Endodermal cell (in vitro differentiated cells): ENCODE measurements at regions not wholly inside any gene's neighbourhood (a gene's known extent, or its start where the extent isn't known, plus 50 kb on each side); places are given as distances from the start of the nearest gene placed in this dataset.

Source experiments
- DNase-seq: peaks from one replicate; pipeline ENCODE4 v3.0.0-alpha.2; 2017
- H3K27ac ChIP-seq: 2 replicates; pipeline ENCODE4 v1.5.1; 2013; ENCODE audit warnings: mild to moderate bottlenecking, low read depth, low read length, moderate library complexity
- H3K27me3 ChIP-seq: 2 replicates; pipeline ENCODE4 v1.6.1; 2013; ENCODE audit warnings: mild to moderate bottlenecking, low read length, moderate library complexity; ENCODE audit not compliant: insufficient read depth, control insufficient read depth, poor library complexity, severe bottlenecking
- H3K36me3 ChIP-seq: 2 replicates; pipeline ENCODE4 v1.7.0; 2013; ENCODE audit warnings: mild to moderate bottlenecking, low read length, moderate library complexity; ENCODE audit not compliant: control insufficient read depth, insufficient read depth
- H3K4me1 ChIP-seq: one replicate; pipeline ENCODE4 v1.7.0; 2013; ENCODE audit warnings: low read length; ENCODE audit not compliant: control insufficient read depth, insufficient read depth
- H3K4me3 ChIP-seq: 2 replicates; pipeline ENCODE4 v1.5.1; 2013; ENCODE audit warnings: mild to moderate bottlenecking, low read length, moderate library complexity
- H3K9ac ChIP-seq: 2 replicates; pipeline ENCODE4 v1.6.1; 2013; ENCODE audit warnings: mild to moderate bottlenecking, low read length, moderate library complexity; ENCODE audit not compliant: poor library complexity, severe bottlenecking; ENCODE audit errors: extremely low read depth
- H3K9me3 ChIP-seq: 2 replicates; pipeline ENCODE4 v1.6.1; 2013; ENCODE audit warnings: mild to moderate bottlenecking, low read length, moderate library complexity; ENCODE audit not compliant: control insufficient read depth
- H3K27ac Mint-ChIP-seq: 2 replicates; pipeline ENCODE4 v1.8.0; 2020; ENCODE audit warnings: mixed read lengths
- H3K27me3 Mint-ChIP-seq: 2 replicates; pipeline ENCODE4 v1.8.0; 2021; ENCODE audit warnings: mild to moderate bottlenecking, mixed read lengths; ENCODE audit not compliant: insufficient read depth
- H3K36me3 Mint-ChIP-seq: 2 replicates; pipeline ENCODE4 v1.8.0; 2020; ENCODE audit warnings: low read depth, mixed read lengths
- H3K4me1 Mint-ChIP-seq: 2 replicates; pipeline ENCODE4 v1.8.0; 2020; ENCODE audit warnings: mixed read lengths
- H3K4me3 Mint-ChIP-seq: 2 replicates; pipeline ENCODE4 v1.8.0; 2020; ENCODE audit warnings: mild to moderate bottlenecking, moderate library complexity, mixed read lengths
- H3K9me3 Mint-ChIP-seq: 2 replicates; pipeline ENCODE4 v1.8.0; 2020; ENCODE audit warnings: mild to moderate bottlenecking, mixed read lengths
- WGBS, 2 experiments: methylation state at CpG; one replicate each; pipeline versions ENCODE4 v1.1.5 to v1.1.7; 2013; ENCODE audit warnings: missing lambda C conversion rate in 2 of 2, mixed read lengths in 1 of 2; ENCODE audit not compliant: insufficient coverage in 1 of 2, insufficient read length in 1 of 2; 5-methylcytosine and 5-hydroxymethylcytosine counted together
- TF ChIP-seq, protein P1 (sequence below): fragments of 200-600 bp; sonication (generic); conservative IDR thresholded peaks from 2 replicates; pipeline ENCODE4 v1.5.0; 2021; ENCODE audit warnings: antibody characterized with exemption, mild to moderate bottlenecking

DNA sequence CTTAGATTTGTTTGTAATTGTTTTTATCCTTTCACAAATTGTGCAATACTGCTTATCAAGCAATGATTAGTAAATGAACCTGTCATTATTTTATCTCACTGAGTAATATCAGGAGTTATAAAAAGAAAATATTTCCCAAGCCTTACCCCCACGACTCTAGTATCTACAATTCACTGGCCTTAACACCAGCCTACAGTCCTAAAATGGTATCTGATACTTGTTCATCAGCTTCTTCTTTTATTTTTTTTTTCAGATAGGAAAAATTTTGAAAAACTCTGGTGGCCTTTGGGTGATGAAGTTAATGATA is 160.8 kb upstream of the FOXA2 start:
- no peak overlapping the region for H3K27ac ChIP-seq
- no peaks in the 10 kb centered on the region for H3K4me1 Mint-ChIP-seq
- H3K36me3 Mint-ChIP-seq = no peaks in the 10 kb centered on the region
- WGBS, 2 experiments = 64% methylated on average over 1 of the region's 1 CpG; no CpG with 5 or more reads in 1 of the 2 experiments
- no peak overlapping the region for H3K9ac ChIP-seq
- TF ChIP-seq, protein P1, sequence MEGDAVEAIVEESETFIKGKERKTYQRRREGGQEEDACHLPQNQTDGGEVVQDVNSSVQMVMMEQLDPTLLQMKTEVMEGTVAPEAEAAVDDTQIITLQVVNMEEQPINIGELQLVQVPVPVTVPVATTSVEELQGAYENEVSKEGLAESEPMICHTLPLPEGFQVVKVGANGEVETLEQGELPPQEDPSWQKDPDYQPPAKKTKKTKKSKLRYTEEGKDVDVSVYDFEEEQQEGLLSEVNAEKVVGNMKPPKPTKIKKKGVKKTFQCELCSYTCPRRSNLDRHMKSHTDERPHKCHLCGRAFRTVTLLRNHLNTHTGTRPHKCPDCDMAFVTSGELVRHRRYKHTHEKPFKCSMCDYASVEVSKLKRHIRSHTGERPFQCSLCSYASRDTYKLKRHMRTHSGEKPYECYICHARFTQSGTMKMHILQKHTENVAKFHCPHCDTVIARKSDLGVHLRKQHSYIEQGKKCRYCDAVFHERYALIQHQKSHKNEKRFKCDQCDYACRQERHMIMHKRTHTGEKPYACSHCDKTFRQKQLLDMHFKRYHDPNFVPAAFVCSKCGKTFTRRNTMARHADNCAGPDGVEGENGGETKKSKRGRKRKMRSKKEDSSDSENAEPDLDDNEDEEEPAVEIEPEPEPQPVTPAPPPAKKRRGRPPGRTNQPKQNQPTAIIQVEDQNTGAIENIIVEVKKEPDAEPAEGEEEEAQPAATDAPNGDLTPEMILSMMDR = no peak
- no peaks in the 10 kb centered on the region for H3K36me3 ChIP-seq
- peaks cover 6% of the 10 kb centered on the region for H3K9me3 Mint-ChIP-seq
- H3K4me3 ChIP-seq = no peak overlapping the region
- H3K27me3 Mint-ChIP-seq = peaks cover 9% of the 10 kb centered on the region
- no peaks in the 10 kb centered on the region for H3K4me1 ChIP-seq
- DNase-seq = no peak
- H3K27me3 ChIP-seq = no peaks in the 10 kb centered on the region
- H3K4me3 Mint-ChIP-seq = no peak overlapping the region
- H3K27ac Mint-ChIP-seq = no peak overlapping the region
- H3K9me3 ChIP-seq = no peaks in the 10 kb centered on the region

DNA sequence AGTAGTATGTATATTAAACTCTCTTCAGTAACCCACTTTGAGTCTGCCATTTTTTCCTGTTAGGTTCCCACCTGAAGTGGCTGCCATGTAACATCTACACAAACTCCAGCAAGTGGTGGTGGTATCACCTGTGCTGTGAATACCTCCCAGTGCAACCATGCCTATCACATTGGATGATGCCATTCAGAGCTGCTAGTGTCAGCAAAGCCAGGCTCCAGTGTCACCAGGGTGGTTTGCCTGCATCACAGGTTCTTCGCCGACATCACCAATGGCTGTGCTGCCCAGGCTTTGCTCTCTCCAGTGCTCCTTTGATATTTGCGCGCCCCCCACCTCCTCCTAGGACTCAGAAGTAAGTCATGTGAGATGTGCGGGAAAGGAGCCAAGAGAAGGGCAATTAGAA is 162.6 kb upstream of the FOXA2 start:
- Mint-ChIP-seq H3K4me3 (no peak overlapping the region), H3K27ac (no peak overlapping the region), H3K36me3 (no peaks in the 10 kb centered on the region), H3K9me3 (peaks cover 6% of the 10 kb centered on the region), H3K27me3 (peaks cover 5% of the 10 kb centered on the region), H3K4me1 (no peaks in the 10 kb centered on the region)
- Histone ChIP-seq H3K27ac (no peak overlapping the region), H3K4me3 (no peak overlapping the region), H3K36me3 (no peaks in the 10 kb centered on the region), H3K9me3 (no peaks in the 10 kb centered on the region), H3K4me1 (no peaks in the 10 kb centered on the region), H3K27me3 (no peaks in the 10 kb centered on the region), H3K9ac (no peak overlapping the region)
- no peak for DNase-seq
- TF ChIP-seq, protein P1 = no peak
- WGBS, 2 experiments = 97% methylated on average over 5 of the region's 5 CpGs

DNA sequence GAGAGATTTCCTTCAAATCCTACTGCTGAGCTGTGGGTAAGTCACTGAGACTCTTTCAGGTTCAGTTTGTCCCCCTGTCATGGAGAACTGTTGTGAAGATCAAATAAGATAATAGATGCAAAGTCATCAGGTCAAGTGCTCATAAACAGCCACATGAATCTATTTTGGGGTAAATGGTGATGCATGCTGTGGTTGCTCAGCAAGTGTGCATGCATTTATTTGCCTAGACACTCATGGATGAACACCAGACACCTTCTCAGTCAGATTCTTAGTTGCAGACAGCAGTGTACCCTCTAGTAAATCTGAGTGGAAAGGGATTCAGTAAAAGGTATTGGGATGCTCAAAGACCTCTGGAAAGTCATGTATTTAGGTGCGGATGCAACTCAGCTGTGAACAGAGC is 168.0 kb upstream of the FOXA2 start:
- no peaks in the 10 kb centered on the region for H3K4me1 ChIP-seq
- TF ChIP-seq, protein P1 = no peak
- no peak for DNase-seq
- Mint-ChIP-seq H3K27me3 (peaks cover 1% of the 10 kb centered on the region), H3K36me3 (no peaks in the 10 kb centered on the region), H3K4me1 (peaks cover 6% of the 10 kb centered on the region), H3K9me3 (no peaks in the 10 kb centered on the region), H3K27ac (no peak overlapping the region), H3K4me3 (no peak overlapping the region)
- H3K9ac ChIP-seq = no peak overlapping the region
- WGBS, 2 experiments = 86% methylated on average over 1 of the region's 1 CpG; no CpG with 5 or more reads in 1 of the 2 experiments
- H3K36me3 ChIP-seq = no peaks in the 10 kb centered on the region
- H3K27me3 ChIP-seq = no peaks in the 10 kb centered on the region
- no peak overlapping the region for H3K4me3 ChIP-seq
- H3K27ac ChIP-seq = no peak overlapping the region
- no peaks in the 10 kb centered on the region for H3K9me3 ChIP-seq
